Esophagus squamous epithelium (tissue), 5 donors: ENCODE measurements at regions not wholly inside any gene's neighbourhood (a gene's known extent, or its start where the extent isn't known, plus 50 kb on each side); places are given as distances from the start of the nearest gene placed in this dataset.

Source experiments
- DNase-seq: peaks from one replicate; lab custom pipeline; 2025; lab: John Stamatoyannopoulos, UW
- H3K27ac ChIP-seq, 4 donors: fragments of 200-600 bp; sonication (generic); one replicate each; pipeline ENCODE4 v1.5.1; 2016 to 2019; ENCODE audit warnings: mild to moderate bottlenecking in 1 of 4
- H3K27me3 ChIP-seq, 4 donors: fragments of 200-600 bp; sonication (generic); 1 replicate in 3 of 4; 2 replicates in 1 of 4; pipeline versions ENCODE4 v1.5.1 to v1.6.0; 2017 to 2021; ENCODE audit warnings: antibody characterized with exemption in 1 of 4
- H3K36me3 ChIP-seq, 3 donors: fragments of 200-600 bp; sonication (generic); one replicate each; pipeline ENCODE4 v1.5.1; 2016 to 2019
- H3K4me1 ChIP-seq, 3 donors: fragments of 200-600 bp; sonication (generic); one replicate each; pipeline ENCODE4 v1.5.1; 2017 to 2019
- H3K4me3 ChIP-seq, 4 donors: fragments of 200-600 bp; sonication (generic); 1 replicate in 3 of 4; 2 replicates in 1 of 4; pipeline ENCODE4 v1.5.1; 2016 to 2019; ENCODE audit warnings: mild to moderate bottlenecking in 2 of 4, moderate library complexity in 1 of 4
- H3K9me3 ChIP-seq, 3 donors: fragments of 200-600 bp; sonication (generic); one replicate each; pipeline ENCODE4 v1.5.1; 2016 to 2019
- POLR2A ChIP-seq, 4 donors: fragments of 450-650 bp; IDR thresholded peaks; one replicate each; pipeline ENCODE4 v1.6.1; 2017; ENCODE audit warnings: antibody characterized with exemption in 4 of 4, mild to moderate bottlenecking in 4 of 4, moderate library complexity in 3 of 4
- WGBS, 2 donors: methylation state at CpG; one replicate each; pipeline ENCODE4 v1.1.5; 2018; 5-methylcytosine and 5-hydroxymethylcytosine counted together
- intact Hi-C: fragments of 100-400 bp; cut with DNase I; formaldehyde crosslinking; loops from one replicate; pipeline ENCODE4 v1.15.0; 2022
- TF ChIP-seq, protein P1 (sequence below), 6 experiments: fragments of 450-650 bp in 4 of 6; fragments of 200-600 bp in 2 of 6; sonication (generic) in 2 of 6; IDR thresholded peaks; one replicate each; pipeline ENCODE4 v1.5.1; 2016 to 2019; ENCODE audit warnings: antibody characterized with exemption in 6 of 6, mild to moderate bottlenecking in 4 of 6, moderate library complexity in 4 of 6
- donor health status: DM: yes; HTN: yes; CAD: no.

DNA sequence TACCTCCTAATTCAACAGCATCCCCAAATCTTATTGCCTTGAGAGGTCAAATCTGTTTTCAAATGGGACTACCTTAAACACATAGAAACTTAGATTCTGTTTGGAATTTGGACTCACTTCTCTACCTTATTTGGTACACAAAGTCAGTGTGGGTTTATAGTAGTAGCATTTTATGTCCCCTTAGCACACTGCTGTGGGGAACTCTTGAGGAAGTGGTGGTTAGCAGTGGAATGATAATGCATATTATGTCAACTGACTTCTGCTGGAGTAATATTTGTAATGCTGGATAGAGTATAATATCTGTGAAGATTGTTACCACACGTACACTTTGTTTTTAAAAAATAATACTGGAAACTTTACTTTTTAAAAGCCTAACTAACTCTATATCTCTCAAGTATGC is 386.3 kb downstream of the NDFIP2 start:
- no peak for DNase-seq
- intact Hi-C loops = no loop called here
- WGBS, 2 donors = 71 to 85% methylated on average over 1 of the region's 1 CpG

GRCh38 chr13:79866436-79866835 is 385.5 kb downstream of the NDFIP2 start:
- whole genome bisulfite sequencing, 2 donors = 82 to 96% methylated on average over 2 of the region's 2 CpGs
- H3K4me1 ChIP-seq = peaks cover 0 to 7% (median 0%) of the 10 kb centered on the region in 3 donors
- no peak for DNase-seq
- intact Hi-C loops = no loop called here
- H3K36me3 ChIP-seq = no peaks in the 10 kb centered on the region
- no peaks in the 10 kb centered on the region for H3K27me3 ChIP-seq
- no peak overlapping the region for H3K4me3 ChIP-seq
- TF ChIP-seq, protein P1, sequence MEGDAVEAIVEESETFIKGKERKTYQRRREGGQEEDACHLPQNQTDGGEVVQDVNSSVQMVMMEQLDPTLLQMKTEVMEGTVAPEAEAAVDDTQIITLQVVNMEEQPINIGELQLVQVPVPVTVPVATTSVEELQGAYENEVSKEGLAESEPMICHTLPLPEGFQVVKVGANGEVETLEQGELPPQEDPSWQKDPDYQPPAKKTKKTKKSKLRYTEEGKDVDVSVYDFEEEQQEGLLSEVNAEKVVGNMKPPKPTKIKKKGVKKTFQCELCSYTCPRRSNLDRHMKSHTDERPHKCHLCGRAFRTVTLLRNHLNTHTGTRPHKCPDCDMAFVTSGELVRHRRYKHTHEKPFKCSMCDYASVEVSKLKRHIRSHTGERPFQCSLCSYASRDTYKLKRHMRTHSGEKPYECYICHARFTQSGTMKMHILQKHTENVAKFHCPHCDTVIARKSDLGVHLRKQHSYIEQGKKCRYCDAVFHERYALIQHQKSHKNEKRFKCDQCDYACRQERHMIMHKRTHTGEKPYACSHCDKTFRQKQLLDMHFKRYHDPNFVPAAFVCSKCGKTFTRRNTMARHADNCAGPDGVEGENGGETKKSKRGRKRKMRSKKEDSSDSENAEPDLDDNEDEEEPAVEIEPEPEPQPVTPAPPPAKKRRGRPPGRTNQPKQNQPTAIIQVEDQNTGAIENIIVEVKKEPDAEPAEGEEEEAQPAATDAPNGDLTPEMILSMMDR (IDR thresholded peaks at IDR 0.05) = no peak
- TF ChIP-seq POLR2A (IDR thresholded peaks at IDR 0.05) = no peak
- H3K9me3 ChIP-seq = no peaks in the 10 kb centered on the region
- no peak overlapping the region for H3K27ac ChIP-seq

More for the DNA sequence above, 386.3 kb downstream of the NDFIP2 start:
- Histone ChIP-seq H3K27ac (no peak overlapping the region), H3K4me3 (no peak overlapping the region), H3K36me3 (no peaks in the 10 kb centered on the region), H3K27me3 (no peaks in the 10 kb centered on the region), H3K4me1 (peaks cover 0 to 7% (median 0%) of the 10 kb centered on the region in 3 donors), H3K9me3 (no peaks in the 10 kb centered on the region)
- no peak for TF ChIP-seq POLR2A (IDR thresholded peaks at IDR 0.05)
- TF ChIP-seq, protein P1 (IDR thresholded peaks at IDR 0.05) = no peak

- Histone ChIP-seq H3K36me3 (no peaks in the 10 kb centered on the region), H3K9me3 (no peaks in the 10 kb centered on the region), H3K4me3 (no peak overlapping the region), H3K27me3 (no peaks in the 10 kb centered on the region), H3K4me1 (no peaks in the 10 kb centered on the region), H3K27ac (no peak overlapping the region)
- WGBS, 2 donors = 66 to 78% methylated on average over 2 of the region's 2 CpGs
- intact Hi-C loops = no loop called here
- DNase-seq = no peak
- TF ChIP-seq, protein P1 (IDR thresholded peaks at IDR 0.05) = no peak
- no peak for TF ChIP-seq POLR2A (IDR thresholded peaks at IDR 0.05)
Measured at GRCh38 chr13:79862515-79862914, 381.6 kb downstream of the NDFIP2 start.

DNA sequence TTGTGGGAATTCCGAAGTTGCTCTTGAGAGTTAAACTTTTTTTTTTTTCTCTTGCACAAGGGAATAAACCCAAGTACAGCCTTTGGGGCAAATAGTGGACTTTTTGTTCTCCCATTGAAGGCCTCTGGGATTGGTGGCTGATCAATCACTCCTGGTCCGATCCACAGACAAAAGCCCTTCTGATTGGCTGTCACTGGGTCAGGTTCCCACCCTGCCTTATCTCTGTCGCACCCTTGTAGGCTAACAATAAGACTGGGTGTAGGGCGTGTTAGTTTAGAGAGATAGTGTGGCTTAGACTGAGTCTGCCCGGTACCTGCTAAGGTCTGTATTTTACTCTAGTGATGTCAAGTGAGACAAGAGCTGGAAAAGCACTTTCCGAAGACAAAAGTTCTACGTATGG is 380.8 kb downstream of the NDFIP2 start:
- H3K4me3 ChIP-seq = no peak overlapping the region
- H3K9me3 ChIP-seq = no peaks in the 10 kb centered on the region
- WGBS, 2 donors = 83 to 92% methylated on average over 7 of the region's 7 CpGs
- H3K27me3 ChIP-seq = no peaks in the 10 kb centered on the region
- intact Hi-C loops = no loop called here
- H3K4me1 ChIP-seq = no peaks in the 10 kb centered on the region
- no peaks in the 10 kb centered on the region for H3K36me3 ChIP-seq
- DNase-seq = no peak
- H3K27ac ChIP-seq = no peak overlapping the region
- no peak for TF ChIP-seq POLR2A (IDR thresholded peaks at IDR 0.05)
- TF ChIP-seq, protein P1 (IDR thresholded peaks at IDR 0.05) = no peak

DNA sequence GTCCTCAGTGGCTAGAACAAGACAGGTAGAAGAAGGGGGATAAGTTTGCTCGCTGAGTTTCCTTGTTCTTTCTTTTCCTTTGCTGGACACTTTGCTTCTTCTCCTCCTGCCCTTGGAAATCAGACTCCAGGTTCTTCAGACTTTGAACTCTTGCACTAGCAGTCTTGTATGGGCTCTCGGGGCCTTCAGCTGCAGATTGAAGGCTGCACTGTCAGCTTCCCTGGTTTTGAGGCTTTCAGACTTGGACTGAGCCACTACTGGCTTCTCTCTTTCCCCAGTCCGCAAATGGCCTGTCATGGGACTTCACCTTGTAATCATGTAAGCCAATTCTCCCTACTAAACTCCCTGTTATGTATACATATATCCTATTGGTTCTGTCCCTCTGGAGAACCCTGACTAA is 379.8 kb downstream of the NDFIP2 start:
- H3K4me1 ChIP-seq = no peaks in the 10 kb centered on the region
- no peaks in the 10 kb centered on the region for H3K9me3 ChIP-seq
- no peak overlapping the region for H3K27ac ChIP-seq
- TF ChIP-seq POLR2A (IDR thresholded peaks at IDR 0.05) = no peak
- TF ChIP-seq, protein P1 (IDR thresholded peaks at IDR 0.05) = no peak
- intact Hi-C loops = no loop called here
- H3K4me3 ChIP-seq = no peak overlapping the region
- DNase-seq = no peak
- 83 to 88% methylated on average over 3 of the region's 3 CpGs for WGBS, 2 donors
- H3K36me3 ChIP-seq = no peaks in the 10 kb centered on the region
- H3K27me3 ChIP-seq = no peaks in the 10 kb centered on the region
